ENCODE measurements at regions not wholly inside any gene's neighbourhood (a gene's known extent, or its start where the extent isn't known, plus 50 kb on each side); places are given as distances from the start of the nearest gene placed in this dataset.

- Histone ChIP-seq H3K27ac (ENCODE audit: insufficient read length, low read depth, low read length) (no peak overlapping the region), H3K23me2 (ENCODE audit: insufficient read length, low read depth, low read length, poor library complexity, severe bottlenecking) (no peaks in the 10 kb centered on the region), H4K91ac (ENCODE audit: insufficient read length, low read depth, low read length) (no peak overlapping the region), H3K9ac (ENCODE audit: extremely low read depth, insufficient read length, low read length) (no peak overlapping the region), H4K5ac (ENCODE audit: insufficient read length, low read depth, low read length) (no peak overlapping the region), H3K4me1 (ENCODE audit: insufficient read depth, low read length) (no peaks in the 10 kb centered on the region), H3K9me3 (ENCODE audit: control insufficient read depth, low read depth, low read length) (no peaks in the 10 kb centered on the region), H3K56ac (ENCODE audit: insufficient read length, low read depth, low read length) (no peak overlapping the region), H3K4ac (ENCODE audit: low read depth, low read length) (no peak overlapping the region), H3K18ac (ENCODE audit: insufficient read length, low read depth, low read length) (no peak overlapping the region), H2AFZ (ENCODE audit: low read length) (no peak overlapping the region), H2BK5ac (ENCODE audit: insufficient read length, low read length) (no peak overlapping the region), H3K4me2 (ENCODE audit: insufficient read depth, insufficient read length, low read length) (no peak overlapping the region), H4K8ac (replicated peaks; ENCODE audit: insufficient read length, low read depth, low read length) (no peak overlapping the region), H3K23ac (ENCODE audit: insufficient read length, low read depth, low read length) (no peak overlapping the region), H2BK120ac (ENCODE audit: low read depth, low read length, poor library complexity, severe bottlenecking) (no peak overlapping the region), H2BK20ac (ENCODE audit: low read depth, low read length, poor library complexity, severe bottlenecking) (no peak overlapping the region), H3K79me1 (ENCODE audit: insufficient read depth, low read depth, low read length, poor library complexity, severe bottlenecking) (no peaks in the 10 kb centered on the region), H3K79me2 (ENCODE audit: insufficient read depth, low read length) (no peaks in the 10 kb centered on the region), H3K27me3 (ENCODE audit: insufficient read depth, low read length) (no peaks in the 10 kb centered on the region), H4K20me1 (ENCODE audit: control insufficient read depth, insufficient read depth, insufficient read length) (no peaks in the 10 kb centered on the region), H2BK15ac (ENCODE audit: low read depth, low read length) (no peak overlapping the region), H3T11ph (ENCODE audit: low read length) (no peak overlapping the region), H2BK12ac (ENCODE audit: insufficient read length, low read depth, low read length) (no peak overlapping the region), H3K14ac (ENCODE audit: insufficient read depth, low read length) (no peak overlapping the region), H2AK5ac (ENCODE audit: insufficient read length, low read length) (no peak overlapping the region)
- WGBS (ENCODE audit: extremely low coverage, insufficient read length, low lambda C conversion rate): no CpG with 5 or more reads among the region's 2 CpGs
- no peaks in the 10 kb centered on the region for H3K27me3 Mint-ChIP-seq (ENCODE audit: low read depth)
- TF ChIP-seq, protein P1, sequence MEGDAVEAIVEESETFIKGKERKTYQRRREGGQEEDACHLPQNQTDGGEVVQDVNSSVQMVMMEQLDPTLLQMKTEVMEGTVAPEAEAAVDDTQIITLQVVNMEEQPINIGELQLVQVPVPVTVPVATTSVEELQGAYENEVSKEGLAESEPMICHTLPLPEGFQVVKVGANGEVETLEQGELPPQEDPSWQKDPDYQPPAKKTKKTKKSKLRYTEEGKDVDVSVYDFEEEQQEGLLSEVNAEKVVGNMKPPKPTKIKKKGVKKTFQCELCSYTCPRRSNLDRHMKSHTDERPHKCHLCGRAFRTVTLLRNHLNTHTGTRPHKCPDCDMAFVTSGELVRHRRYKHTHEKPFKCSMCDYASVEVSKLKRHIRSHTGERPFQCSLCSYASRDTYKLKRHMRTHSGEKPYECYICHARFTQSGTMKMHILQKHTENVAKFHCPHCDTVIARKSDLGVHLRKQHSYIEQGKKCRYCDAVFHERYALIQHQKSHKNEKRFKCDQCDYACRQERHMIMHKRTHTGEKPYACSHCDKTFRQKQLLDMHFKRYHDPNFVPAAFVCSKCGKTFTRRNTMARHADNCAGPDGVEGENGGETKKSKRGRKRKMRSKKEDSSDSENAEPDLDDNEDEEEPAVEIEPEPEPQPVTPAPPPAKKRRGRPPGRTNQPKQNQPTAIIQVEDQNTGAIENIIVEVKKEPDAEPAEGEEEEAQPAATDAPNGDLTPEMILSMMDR (conservative IDR thresholded peaks at IDR 0.05): no peak
- peaks cover 6% of the 10 kb centered on the region in 2 experiments; a peak in 3 of 4 replicates for H3K4me1 Mint-ChIP-seq
- H3K27ac Mint-ChIP-seq: no peak overlapping the region
- H3K4me3 Mint-ChIP-seq: no peak overlapping the region
- no peaks in the 10 kb centered on the region for H3K9me3 Mint-ChIP-seq
- no peak for DNase-seq
- no peaks in the 10 kb centered on the region for H3K36me3 Mint-ChIP-seq (ENCODE audit: insufficient read depth in 1 of 3, low read depth in 3 of 3)
These were observed 61.8 kb upstream of the DCC start for GRCh38 chr18:52278191-52278590.
